K562 (cell line): ENCODE measurements at regions not wholly inside any gene's neighbourhood (a gene's known extent, or its start where the extent isn't known, plus 50 kb on each side); places are given as distances from the start of the nearest gene placed in this dataset.

Experiments used
- ATAC-seq: fragments of 200-7000 bp; cut with Tn5 transposase; 3 replicates; pipeline ENCODE4 v1.9.1; 2020; ENCODE audit warnings: moderate library complexity
- BruUV-seq: library from RNA; stranded (reverse); fragments of 400-500 nt; replicated peaks from 2 replicates; lab custom pipeline; 2021; lab: Mats Ljungman, UMichigan
- CTCF ChIA-PET: fragments of 300-600 bp; formaldehyde crosslinking; extraction: SDS; loops from one replicate; lab custom pipeline; 2021; ENCODE audit warnings: low intra/inter-chr PET ratio; lab: Yijun Ruan, JAX
- POLR2A ChIA-PET: fragments of 300-600, 350-650 bp; sonication (Branson Sonifier 250); formaldehyde crosslinking; extraction: SDS; loops from one replicate; lab custom pipeline; 2021; ENCODE audit warnings: antibody characterized with exemption, inconsistent platforms; lab: Yijun Ruan, JAX
- DNase-seq, 4 experiments: peaks; one replicate each; pipeline versions ENCODE4 v3.0.0 to v3.0.0-alpha.2; 2011 to 2018; ENCODE audit warnings: low spot score in 3 of 4, mixed read lengths in 3 of 4; ENCODE audit errors: extremely low read depth in 1 of 4
- FAIRE-seq: peaks from 2 replicates; lab custom pipeline; 2011; peaks lifted over from hg19 to GRCh38; lab: Jason Lieb, UNC
- H2AFZ ChIP-seq: 2 replicates; pipeline ENCODE4 v1.6.0; 2011; ENCODE audit warnings: low read depth, low read length, control low read depth, inconsistent platforms
- H3K27ac ChIP-seq: fragments of 200-600 bp; 3 replicates; pipeline ENCODE4 v1.8.0; 2011; ENCODE audit warnings: low read depth, mild to moderate bottlenecking, control low read depth, inconsistent platforms, low read length, moderate library complexity, mixed read lengths; ENCODE audit errors: extremely low read depth
- H3K27me3 ChIP-seq, 2 experiments: fragments of 300-600 bp in 1 of 2; 2 replicates in 1 of 2; 3 replicates in 1 of 2; pipeline versions ENCODE4 v1.6.0 to v1.8.0; 2011; ENCODE audit warnings: inconsistent platforms in 2 of 2, low read length in 2 of 2, mild to moderate bottlenecking in 1 of 2, mixed read lengths in 1 of 2, moderate library complexity in 1 of 2; ENCODE audit not compliant: control insufficient read depth in 2 of 2, insufficient read depth in 2 of 2
- H3K36me3 ChIP-seq: fragments of 300-600 bp; 3 replicates; pipeline ENCODE4 v1.8.0; 2011; ENCODE audit warnings: mild to moderate bottlenecking, low read length, inconsistent platforms; ENCODE audit not compliant: control insufficient read depth, insufficient read depth
- H3K4me1 ChIP-seq, 2 experiments: fragments of 200-600 bp in 1 of 2; replicated peaks in 1 of 2; 2 replicates in 1 of 2; 3 replicates in 1 of 2; pipeline versions ENCODE4 v1.5.1 to v1.8.0; 2011; ENCODE audit warnings: inconsistent platforms in 2 of 2, low read length in 2 of 2, mild to moderate bottlenecking in 1 of 2, mixed read lengths in 1 of 2, moderate library complexity in 1 of 2; ENCODE audit not compliant: control insufficient read depth in 2 of 2, insufficient read depth in 2 of 2
- H3K4me2 ChIP-seq: 2 replicates; pipeline ENCODE4 v1.6.1; 2011; ENCODE audit warnings: low read length, control low read depth, inconsistent platforms, mixed read lengths; ENCODE audit not compliant: insufficient read depth
- H3K4me3 ChIP-seq: fragments of 200-600 bp; sonication (generic), shearing (Covaris generic); 2 replicates; pipeline ENCODE4 v1.5.1; 2016; ENCODE audit warnings: control low read depth, inconsistent platforms
- H3K79me2 ChIP-seq: fragments of 200-600 bp; 3 replicates; pipeline ENCODE4 v1.8.0; 2011; ENCODE audit warnings: low read length, inconsistent platforms; ENCODE audit not compliant: control insufficient read depth, insufficient read depth
- H3K9ac ChIP-seq, 2 experiments: 2 replicates each; pipeline versions ENCODE4 v1.6.0 to v1.6.1; 2011; ENCODE audit warnings: low read depth in 2 of 2, low read length in 2 of 2, control low read depth in 1 of 2, inconsistent platforms in 1 of 2, mild to moderate bottlenecking in 1 of 2, mixed read lengths in 1 of 2; ENCODE audit not compliant: insufficient read depth in 1 of 2
- H3K9me1 ChIP-seq: one replicate; pipeline ENCODE4 v1.6.0; 2011; ENCODE audit warnings: inconsistent platforms, mild to moderate bottlenecking, low read length, moderate library complexity; ENCODE audit not compliant: control insufficient read depth, insufficient read depth
- H3K9me3 ChIP-seq: replicated peaks from 2 replicates; pipeline ENCODE4 v1.5.1; 2011; ENCODE audit warnings: low read depth, low read length, inconsistent platforms; ENCODE audit not compliant: control insufficient read depth, insufficient read depth
- H4K20me1 ChIP-seq: replicated peaks from 2 replicates; pipeline ENCODE4 v1.6.1; 2011; ENCODE audit warnings: low read length, inconsistent platforms, mixed read lengths; ENCODE audit not compliant: control insufficient read depth, insufficient read depth
- ERF ChIP-seq: fragments of 450-650 bp; formaldehyde crosslinking; IDR thresholded peaks from 2 replicates; pipeline ENCODE4 v1.4.0; 2020; ENCODE audit warnings: mild to moderate bottlenecking, mixed read lengths
- EZH2 ChIP-seq: IDR thresholded peaks from 2 replicates; pipeline ENCODE4 v1.6.1; 2012; ENCODE audit warnings: low read depth, mild to moderate bottlenecking, inconsistent platforms, low read length, borderline replicate concordance
- FOXM1 ChIP-seq, 2 experiments: fragments of 450-650 bp in 1 of 2; sonication (generic) in 1 of 2; formaldehyde crosslinking in 1 of 2; IDR thresholded peaks; 2 replicates each; pipeline versions ENCODE4 v1.6.1 to v1.9.0; 2017 to 2022; ENCODE audit warnings: low read depth in 2 of 2, mild to moderate bottlenecking in 2 of 2, missing genetic modification reagents in 1 of 2, moderate library complexity in 1 of 2
- NUFIP1 ChIP-seq: fragments of 450-650 bp; IDR thresholded peaks from 2 replicates; pipeline ENCODE4 v1.6.1; 2018; ENCODE audit not compliant: partially characterized antibody
- TAF9B ChIP-seq: fragments of 450-650 bp; IDR thresholded peaks from 2 replicates; pipeline ENCODE4 v1.6.1; 2018; ENCODE audit warnings: mild to moderate bottlenecking; ENCODE audit not compliant: partially characterized antibody
- ZBTB49 ChIP-seq: sonication (generic); formaldehyde crosslinking; IDR thresholded peaks from 2 replicates; pipeline ENCODE4 v1.8.0; 2022; ENCODE audit warnings: missing genetic modification reagents, mild to moderate bottlenecking, borderline replicate concordance
- ZNF324 ChIP-seq: fragments of 250-450 bp; sonication (Bioruptor Pico); IDR thresholded peaks from 2 replicates; pipeline ENCODE4 v1.4.0; 2020; ENCODE audit warnings: mild to moderate bottlenecking
- WGBS: fragments of 100-300 bp; shearing (Covaris generic); methylation state at CpG from one replicate; pipeline ENCODE4 v1.1.6; 2016; ENCODE audit warnings: low coverage, mixed read lengths; ENCODE audit not compliant: insufficient coverage; ENCODE audit errors: missing lambda C conversion rate; 5-methylcytosine and 5-hydroxymethylcytosine counted together
- in situ Hi-C: fragments of 300-500 bp; cut with MboI; formaldehyde crosslinking; loops from 4 replicates; pipeline ENCODE4 v1.15.0; 2018; ENCODE audit warnings: inconsistent platforms, mixed read lengths
- intact Hi-C: fragments of 100-400 bp; cut with micrococcal nuclease; formaldehyde crosslinking; loops from 2 replicates; pipeline ENCODE4 v1.14.2; 2022
- TF ChIP-seq, protein P1 (sequence below): sonication (generic); formaldehyde crosslinking; IDR thresholded peaks from 2 replicates; pipeline ENCODE4 v1.8.1; 2022; ENCODE audit warnings: missing genetic modification reagents

GRCh38 chr16:6510261-6510660, 822.4 kb upstream of the RBFOX1 start:
- Histone ChIP-seq H3K27me3 (no peaks in the 10 kb centered on the region), H3K4me3 (no peak overlapping the region), H4K20me1 (no peaks in the 10 kb centered on the region; the same call in 1 of the 2 replicates), H3K4me1 (no peaks in the 10 kb centered on the region), H3K4me2 (no peak overlapping the region), H2AFZ (no peak overlapping the region), H3K36me3 (no peaks in the 10 kb centered on the region), H3K9me3 (no peaks in the 10 kb centered on the region), H3K9me1 (no peaks in the 10 kb centered on the region), H3K27ac (no peak overlapping the region), H3K9ac (no peak overlapping the region), H3K79me2 (no peaks in the 10 kb centered on the region)
- ATAC-seq (no peak), DNase-seq (no peak), FAIRE-seq (no peak)
- no peak for TF ChIP-seq TAF9B
- TF ChIP-seq, protein P1, sequence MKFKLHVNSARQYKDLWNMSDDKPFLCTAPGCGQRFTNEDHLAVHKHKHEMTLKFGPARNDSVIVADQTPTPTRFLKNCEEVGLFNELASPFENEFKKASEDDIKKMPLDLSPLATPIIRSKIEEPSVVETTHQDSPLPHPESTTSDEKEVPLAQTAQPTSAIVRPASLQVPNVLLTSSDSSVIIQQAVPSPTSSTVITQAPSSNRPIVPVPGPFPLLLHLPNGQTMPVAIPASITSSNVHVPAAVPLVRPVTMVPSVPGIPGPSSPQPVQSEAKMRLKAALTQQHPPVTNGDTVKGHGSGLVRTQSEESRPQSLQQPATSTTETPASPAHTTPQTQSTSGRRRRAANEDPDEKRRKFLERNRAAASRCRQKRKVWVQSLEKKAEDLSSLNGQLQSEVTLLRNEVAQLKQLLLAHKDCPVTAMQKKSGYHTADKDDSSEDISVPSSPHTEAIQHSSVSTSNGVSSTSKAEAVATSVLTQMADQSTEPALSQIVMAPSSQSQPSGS (CRISPR knock-in tag), result no peak
- intact Hi-C loops, result no loop called here
- in situ Hi-C loops, result no loop called here
- ChIA-PET POLR2A (no interaction called here), CTCF (no interaction called here)
- BruUV-seq, result no TSS peak
- WGBS, result 0% methylated on average over 7 of the region's 7 CpGs

DNA sequence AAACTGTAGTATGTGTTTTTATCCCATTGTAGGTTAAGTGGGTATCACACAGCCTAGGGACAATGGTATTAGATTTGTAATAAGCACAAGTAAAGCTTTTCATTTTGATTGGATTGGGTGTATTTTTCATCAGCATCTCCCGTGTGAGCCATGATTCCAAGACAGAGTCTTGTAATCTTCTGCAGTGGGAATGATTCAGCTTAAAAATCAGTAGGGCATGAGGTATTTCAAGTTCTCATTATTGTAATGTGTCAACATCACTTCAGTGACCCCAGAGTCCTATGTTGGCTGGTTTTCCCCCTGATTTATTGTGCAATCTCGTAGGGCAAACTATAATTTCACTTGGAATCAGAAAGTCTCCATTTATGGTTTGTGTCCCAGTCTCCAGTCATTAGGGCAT, 833.2 kb upstream of the RBFOX1 start:
- no TSS peak for BruUV-seq
- H3K4me1 ChIP-seq, result no peaks in the 10 kb centered on the region
- whole genome bisulfite sequencing, result 0% methylated on average over 2 of the region's 2 CpGs
- H2AFZ ChIP-seq, result no peak overlapping the region
- FAIRE-seq (no peak), DNase-seq (no peak), ATAC-seq (no peak)
- H3K27me3 ChIP-seq, result peaks cover 0 to 8% of the 10 kb centered on the region in 2 experiments; a peak in 3 of 5 replicates
- ChIA-PET POLR2A (no interaction called here), CTCF (no interaction called here)
- no peaks in the 10 kb centered on the region for H3K9me3 ChIP-seq
- H3K9me1 ChIP-seq, result no peaks in the 10 kb centered on the region
- H3K79me2 ChIP-seq, result no peaks in the 10 kb centered on the region
- H3K9ac ChIP-seq, result no peak overlapping the region
- no peaks in the 10 kb centered on the region for H4K20me1 ChIP-seq
- no peak overlapping the region for H3K27ac ChIP-seq
- in situ Hi-C loops (no loop called here), intact Hi-C loops (no loop called here)
- no peak overlapping the region for H3K4me3 ChIP-seq
- H3K36me3 ChIP-seq, result no peaks in the 10 kb centered on the region
- no peak overlapping the region for H3K4me2 ChIP-seq
- TF ChIP-seq NUFIP1, result no peak
- TF ChIP-seq FOXM1 (IDR thresholded peaks at IDR 0.05; ENCODE audit: low read depth), result no peak
- TF ChIP-seq FOXM1 (CRISPR knock-in tag; IDR thresholded peaks at IDR 0.05; ENCODE audit: low read depth), result no peak
- TF ChIP-seq ZBTB49 (CRISPR knock-in tag), result no peak
- no peak for TF ChIP-seq ZNF324 (CRISPR knock-in tag)
- TF ChIP-seq ERF (CRISPR knock-in tag), result no peak
- TF ChIP-seq EZH2, result no peak
